PC-9 (cell line): ENCODE measurements at regions not wholly inside any gene's neighbourhood (a gene's known extent, or its start where the extent isn't known, plus 50 kb on each side); places are given as distances from the start of the nearest gene placed in this dataset.

Source experiments
- EZH2 ChIP-seq: fragments of 200-600 bp; sonication (generic); IDR thresholded peaks from 2 replicates; pipeline ENCODE4 v1.8.0; 2017; ENCODE audit warnings: antibody characterized with exemption, low read depth
- TF ChIP-seq, protein P1 (sequence below): fragments of 200-600 bp; sonication (generic); conservative IDR thresholded peaks from 2 replicates; pipeline ENCODE4 v1.6.1; 2017; ENCODE audit warnings: mixed run types, antibody characterized with exemption, mild to moderate bottlenecking, moderate library complexity

DNA sequence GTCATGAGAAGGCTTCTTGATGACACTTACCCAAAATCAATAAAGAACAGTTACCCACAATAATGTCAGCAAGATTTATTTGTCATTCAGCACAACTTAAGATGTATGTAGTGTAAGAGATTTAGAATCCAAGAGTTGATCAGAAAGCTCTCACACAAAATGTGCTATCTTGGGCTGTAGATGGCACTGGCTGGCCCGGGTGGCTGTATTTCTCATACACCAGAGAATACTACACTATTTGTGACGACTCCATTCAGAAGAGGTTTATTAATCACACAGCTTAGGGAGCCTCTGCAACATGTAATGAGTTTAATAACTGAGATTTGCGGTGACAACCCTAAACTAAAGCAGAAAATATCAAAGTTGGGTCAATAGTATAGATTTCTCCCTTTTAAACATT, 530.4 kb upstream of the KLHL29 start:
- TF ChIP-seq, protein P1, sequence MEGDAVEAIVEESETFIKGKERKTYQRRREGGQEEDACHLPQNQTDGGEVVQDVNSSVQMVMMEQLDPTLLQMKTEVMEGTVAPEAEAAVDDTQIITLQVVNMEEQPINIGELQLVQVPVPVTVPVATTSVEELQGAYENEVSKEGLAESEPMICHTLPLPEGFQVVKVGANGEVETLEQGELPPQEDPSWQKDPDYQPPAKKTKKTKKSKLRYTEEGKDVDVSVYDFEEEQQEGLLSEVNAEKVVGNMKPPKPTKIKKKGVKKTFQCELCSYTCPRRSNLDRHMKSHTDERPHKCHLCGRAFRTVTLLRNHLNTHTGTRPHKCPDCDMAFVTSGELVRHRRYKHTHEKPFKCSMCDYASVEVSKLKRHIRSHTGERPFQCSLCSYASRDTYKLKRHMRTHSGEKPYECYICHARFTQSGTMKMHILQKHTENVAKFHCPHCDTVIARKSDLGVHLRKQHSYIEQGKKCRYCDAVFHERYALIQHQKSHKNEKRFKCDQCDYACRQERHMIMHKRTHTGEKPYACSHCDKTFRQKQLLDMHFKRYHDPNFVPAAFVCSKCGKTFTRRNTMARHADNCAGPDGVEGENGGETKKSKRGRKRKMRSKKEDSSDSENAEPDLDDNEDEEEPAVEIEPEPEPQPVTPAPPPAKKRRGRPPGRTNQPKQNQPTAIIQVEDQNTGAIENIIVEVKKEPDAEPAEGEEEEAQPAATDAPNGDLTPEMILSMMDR: no peak
- TF ChIP-seq EZH2: no peak
